Activated CD8-positive, alpha-beta T cell treated with anti-CD3 and anti-CD28 coated beads, Interleukin-2, amount 10 ng/mL, durations not matched to agents 7 days and 5 days (primary cell): ENCODE measurements at regions not wholly inside any gene's neighbourhood (a gene's known extent, or its start where the extent isn't known, plus 50 kb on each side); places are given as distances from the start of the nearest gene placed in this dataset.

Experiments
- ATAC-seq: fragments of 150-1000 bp; cut with Tn5 transposase; one replicate; pipeline ENCODE4 v1.10.0; 2021; ENCODE audit warnings: moderate library complexity
- CTCF ChIA-PET: fragments of 350-600 bp; sonication (Branson Sonifier 250); formaldehyde crosslinking; loops from one replicate; lab custom pipeline; 2021; ENCODE audit warnings: antibody characterized with exemption; lab: Charles Lee
- POLR2A ChIA-PET: fragments of 350-600 bp; sonication (Branson Sonifier 250); formaldehyde crosslinking; loops from one replicate; lab custom pipeline; 2021; ENCODE audit warnings: antibody characterized with exemption; lab: Charles Lee
- DNase-seq: peaks from one replicate; pipeline ENCODE4 v3.0.0-alpha.2; 2020
- H3K27ac Mint-ChIP-seq: one replicate; pipeline ENCODE4 v1.8.0; 2021; ENCODE audit warnings: mild to moderate bottlenecking, mixed read lengths
- H3K27me3 Mint-ChIP-seq: one replicate; pipeline ENCODE4 v1.8.0; 2021; ENCODE audit warnings: low read depth, mixed read lengths
- H3K36me3 Mint-ChIP-seq: one replicate; pipeline ENCODE4 v1.8.0; 2021; ENCODE audit warnings: low read depth, mixed read lengths
- H3K4me1 Mint-ChIP-seq: one replicate; pipeline ENCODE4 v1.8.0; 2021; ENCODE audit warnings: low read depth, mixed read lengths
- H3K4me3 Mint-ChIP-seq: one replicate; pipeline ENCODE4 v1.8.0; 2021; ENCODE audit warnings: mild to moderate bottlenecking, mixed read lengths
- H3K9me3 Mint-ChIP-seq: one replicate; pipeline ENCODE4 v1.8.0; 2022; ENCODE audit warnings: mixed read lengths; ENCODE audit not compliant: insufficient read depth

- POLR2A ChIA-PET = no interaction called here
- Mint-ChIP-seq H3K27ac (no peak overlapping the region), H3K4me3 (no peak overlapping the region), H3K36me3 (no peaks in the 10 kb centered on the region), H3K4me1 (no peaks in the 10 kb centered on the region), H3K9me3 (no peaks in the 10 kb centered on the region), H3K27me3 (no peaks in the 10 kb centered on the region)
- no peak for DNase-seq
- ATAC-seq = no peak
- CTCF ChIA-PET = no interaction called here
Observed at GRCh38 chr4:96839441-96839840, 999.5 kb downstream of the PDHA2 start.

- no peaks in the 10 kb centered on the region for H3K9me3 Mint-ChIP-seq
- no peaks in the 10 kb centered on the region for H3K36me3 Mint-ChIP-seq
- no peak overlapping the region for H3K4me3 Mint-ChIP-seq
- H3K27ac Mint-ChIP-seq = no peak overlapping the region
- CTCF ChIA-PET = no interaction called here
- no peak for DNase-seq
- ATAC-seq = no peak
- POLR2A ChIA-PET = no interaction called here
- no peaks in the 10 kb centered on the region for H3K27me3 Mint-ChIP-seq
- H3K4me1 Mint-ChIP-seq = no peaks in the 10 kb centered on the region
Observed at GRCh38 chr4:96841801-96842200, 1001.9 kb downstream of the PDHA2 start.

GRCh38 chr4:96844858-96845490 is 1005.1 kb downstream of the PDHA2 start:
- Mint-ChIP-seq H3K27me3 (no peaks in the 10 kb centered on the region), H3K4me3 (no peak overlapping the region), H3K36me3 (no peaks in the 10 kb centered on the region), H3K27ac (no peak overlapping the region), H3K9me3 (no peaks in the 10 kb centered on the region), H3K4me1 (no peaks in the 10 kb centered on the region)
- POLR2A ChIA-PET = no interaction called here
- ATAC-seq (no peak), DNase-seq (no peak)
- CTCF ChIA-PET = no interaction called here

- Mint-ChIP-seq H3K4me3 (no peak overlapping the region), H3K36me3 (no peaks in the 10 kb centered on the region), H3K4me1 (no peaks in the 10 kb centered on the region), H3K27ac (no peak overlapping the region), H3K9me3 (no peaks in the 10 kb centered on the region), H3K27me3 (no peaks in the 10 kb centered on the region)
- ChIA-PET POLR2A (no interaction called here), CTCF (no interaction called here)
- no peak for DNase-seq
- no peak for ATAC-seq
Observed at GRCh38 chr4:96845819-96846218, 1005.9 kb downstream of the PDHA2 start.

- DNase-seq = no peak
- Mint-ChIP-seq H3K27me3 (no peaks in the 10 kb centered on the region), H3K4me3 (no peak overlapping the region), H3K27ac (no peak overlapping the region), H3K4me1 (no peaks in the 10 kb centered on the region), H3K9me3 (peaks cover 13% of the 10 kb centered on the region), H3K36me3 (no peaks in the 10 kb centered on the region)
- POLR2A ChIA-PET = no interaction called here
- ATAC-seq = no peak
- CTCF ChIA-PET = no interaction called here
Observed at GRCh38 chr4:96874657-96875056, 1034.8 kb downstream of the PDHA2 start.

GRCh38 chr4:96879527-96879926 is 1039.6 kb downstream of the PDHA2 start:
- H3K4me3 Mint-ChIP-seq = no peak overlapping the region
- no peak overlapping the region for H3K27ac Mint-ChIP-seq
- POLR2A ChIA-PET = no interaction called here
- H3K27me3 Mint-ChIP-seq = no peaks in the 10 kb centered on the region
- DNase-seq = no peak
- no peak for ATAC-seq
- peaks cover 17% of the 10 kb centered on the region for H3K9me3 Mint-ChIP-seq
- H3K36me3 Mint-ChIP-seq = no peaks in the 10 kb centered on the region
- H3K4me1 Mint-ChIP-seq = no peaks in the 10 kb centered on the region
- CTCF ChIA-PET = no interaction called here

- Mint-ChIP-seq H3K36me3 (no peaks in the 10 kb centered on the region), H3K9me3 (no peaks in the 10 kb centered on the region), H3K27me3 (no peaks in the 10 kb centered on the region), H3K4me3 (no peak overlapping the region), H3K4me1 (no peaks in the 10 kb centered on the region), H3K27ac (no peak overlapping the region)
- ChIA-PET POLR2A (no interaction called here), CTCF (no interaction called here)
- DNase-seq = no peak
- ATAC-seq = no peak
Observed at GRCh38 chr4:96887857-96888256, 1048.0 kb downstream of the PDHA2 start.

GRCh38 chr4:96894621-96895020 is 1054.7 kb downstream of the PDHA2 start:
- H3K27ac Mint-ChIP-seq = no peak overlapping the region
- no peaks in the 10 kb centered on the region for H3K36me3 Mint-ChIP-seq
- no peaks in the 10 kb centered on the region for H3K27me3 Mint-ChIP-seq
- POLR2A ChIA-PET = no interaction called here
- no peak overlapping the region for H3K4me3 Mint-ChIP-seq
- ATAC-seq = no peak
- H3K4me1 Mint-ChIP-seq = no peaks in the 10 kb centered on the region
- no peak for DNase-seq
- CTCF ChIA-PET = no interaction called here
- H3K9me3 Mint-ChIP-seq = no peaks in the 10 kb centered on the region

GRCh38 chr4:96895826-96896225 is 1055.9 kb downstream of the PDHA2 start:
- H3K4me1 Mint-ChIP-seq = no peaks in the 10 kb centered on the region
- no peaks in the 10 kb centered on the region for H3K27me3 Mint-ChIP-seq
- ChIA-PET POLR2A (no interaction called here), CTCF (no interaction called here)
- no peak overlapping the region for H3K27ac Mint-ChIP-seq
- no peaks in the 10 kb centered on the region for H3K9me3 Mint-ChIP-seq
- H3K36me3 Mint-ChIP-seq = no peaks in the 10 kb centered on the region
- no peak for ATAC-seq
- no peak for DNase-seq
- H3K4me3 Mint-ChIP-seq = no peak overlapping the region

GRCh38 chr4:96912716-96913115 is 1072.8 kb downstream of the PDHA2 start:
- ChIA-PET CTCF (no interaction called here), POLR2A (no interaction called here)
- Mint-ChIP-seq H3K36me3 (no peaks in the 10 kb centered on the region), H3K4me1 (no peaks in the 10 kb centered on the region), H3K27ac (no peak overlapping the region), H3K27me3 (no peaks in the 10 kb centered on the region), H3K9me3 (no peaks in the 10 kb centered on the region), H3K4me3 (no peak overlapping the region)
- no peak for DNase-seq
- no peak for ATAC-seq

- H3K9me3 Mint-ChIP-seq = no peaks in the 10 kb centered on the region
- no peak overlapping the region for H3K4me3 Mint-ChIP-seq
- H3K27me3 Mint-ChIP-seq = no peaks in the 10 kb centered on the region
- H3K27ac Mint-ChIP-seq = no peak overlapping the region
- H3K36me3 Mint-ChIP-seq = no peaks in the 10 kb centered on the region
- POLR2A ChIA-PET = no interaction called here
- H3K4me1 Mint-ChIP-seq = no peaks in the 10 kb centered on the region
- no peak for DNase-seq
- CTCF ChIA-PET = no interaction called here
- ATAC-seq = no peak
Observed at GRCh38 chr4:96913441-96914080, 1073.7 kb downstream of the PDHA2 start.

GRCh38 chr4:96916711-96917110 is 1076.8 kb downstream of the PDHA2 start:
- ATAC-seq = no peak
- ChIA-PET CTCF (no interaction called here), POLR2A (no interaction called here)
- DNase-seq = no peak
- Mint-ChIP-seq H3K9me3 (no peaks in the 10 kb centered on the region), H3K4me1 (no peaks in the 10 kb centered on the region), H3K4me3 (no peak overlapping the region), H3K27me3 (no peaks in the 10 kb centered on the region), H3K27ac (no peak overlapping the region), H3K36me3 (no peaks in the 10 kb centered on the region)

- H3K27me3 Mint-ChIP-seq = no peaks in the 10 kb centered on the region
- H3K36me3 Mint-ChIP-seq = no peaks in the 10 kb centered on the region
- ATAC-seq = no peak
- H3K4me1 Mint-ChIP-seq = no peaks in the 10 kb centered on the region
- H3K27ac Mint-ChIP-seq = no peak overlapping the region
- DNase-seq = no peak
- POLR2A ChIA-PET = no interaction called here
- H3K4me3 Mint-ChIP-seq = no peak overlapping the region
- CTCF ChIA-PET = no interaction called here
- peaks cover 3% of the 10 kb centered on the region for H3K9me3 Mint-ChIP-seq
Observed at GRCh38 chr4:96936886-96937285, 1097.0 kb downstream of the PDHA2 start.
